Activated T-cell treated with anti-CD3 and anti-CD28 coated beads for 1 hour (primary cell): ENCODE measurements at regions not wholly inside any gene's neighbourhood (a gene's known extent, or its start where the extent isn't known, plus 50 kb on each side); places are given as distances from the start of the nearest gene placed in this dataset.

Experiments
- DNase-seq: peaks from one replicate; pipeline ENCODE4 v3.0.0-alpha.2; 2020; ENCODE audit warnings: low read depth

DNA sequence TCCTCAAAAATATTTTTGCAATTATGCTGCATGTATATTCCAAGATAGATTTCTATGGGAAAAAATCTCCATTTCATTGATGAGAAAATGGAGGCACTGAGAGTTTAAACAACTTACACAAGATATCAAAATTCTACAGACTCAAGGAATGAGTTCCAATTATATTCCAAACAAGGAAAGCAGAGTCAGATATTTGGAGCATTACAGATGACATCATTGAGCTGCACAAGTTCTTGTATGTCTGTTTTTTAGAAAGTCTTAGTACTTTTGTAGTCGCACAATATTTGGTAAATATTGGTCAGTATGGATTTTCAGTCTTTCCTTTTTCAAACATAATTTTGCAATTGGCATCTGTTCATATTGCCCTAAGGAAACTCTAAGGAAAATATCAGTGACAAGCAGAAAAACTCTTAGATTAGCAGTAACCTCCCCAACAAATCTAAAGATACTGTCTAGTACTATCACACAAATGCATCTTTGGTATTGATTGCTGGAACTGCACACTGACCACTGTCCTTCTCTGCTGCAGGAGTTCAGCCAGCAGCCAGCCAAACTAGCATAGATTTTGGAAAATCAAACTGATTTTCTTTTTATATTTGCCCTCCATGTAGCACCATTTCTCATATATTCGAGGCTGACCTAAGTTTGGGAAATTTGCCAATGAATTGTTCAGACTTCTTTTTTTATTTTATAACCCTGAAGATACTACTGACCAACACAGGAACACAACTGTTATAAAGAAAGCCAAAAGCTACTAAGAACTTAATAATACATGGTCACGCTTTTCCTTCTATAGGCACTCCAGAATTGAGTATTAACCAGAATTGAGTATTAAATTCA lies 51.7 kb upstream of the TBX18 start:
- DNase-seq, result no peak
